C4-2B (cell line): ENCODE measurements at regions not wholly inside any gene's neighbourhood (a gene's known extent, or its start where the extent isn't known, plus 50 kb on each side); places are given as distances from the start of the nearest gene placed in this dataset.

Experiments
- H3K27ac ChIP-seq: fragments of 450-650 bp; 2 replicates; pipeline ENCODE4 v1.5.1; 2017
- CTCF ChIP-seq: fragments of 450-650 bp; conservative IDR thresholded peaks from 2 replicates; pipeline ENCODE4 v1.5.1; 2017; ENCODE audit warnings: mild to moderate bottlenecking
- ZFX ChIP-seq: fragments of 450-650 bp; IDR thresholded peaks from 2 replicates; pipeline ENCODE4 v1.6.1; 2017

- TF ChIP-seq ZFX (no peak), CTCF (no peak)
- no peak overlapping the region for H3K27ac ChIP-seq
Measured at GRCh38 chr1:208432346-208432745, 188.2 kb upstream of the PLXNA2 start.

GRCh38 chr1:208433086-208433485, 188.9 kb upstream of the PLXNA2 start:
- TF ChIP-seq CTCF, result no peak
- TF ChIP-seq ZFX, result no peak

GRCh38 chr1:208433971-208434370, 189.8 kb upstream of the PLXNA2 start:
- no peak for TF ChIP-seq ZFX
- H3K27ac ChIP-seq, result no peak overlapping the region

More at GRCh38 chr1:208433086-208433485, 188.9 kb upstream of the PLXNA2 start:
- H3K27ac ChIP-seq, result no peak overlapping the region

- no peak for TF ChIP-seq ZFX
- TF ChIP-seq CTCF, result no peak
- no peak overlapping the region for H3K27ac ChIP-seq
Measured at GRCh38 chr1:208437401-208437800, 193.2 kb upstream of the PLXNA2 start.

- TF ChIP-seq CTCF, result no peak
- no peak overlapping the region for H3K27ac ChIP-seq
Measured at GRCh38 chr1:208438112-208438699, 194.0 kb upstream of the PLXNA2 start.

GRCh38 chr1:208445758-208446203, 201.6 kb upstream of the PLXNA2 start:
- TF ChIP-seq CTCF (no peak), ZFX (no peak)
- peak overlapping the region; percentile 19; the same call in 1 of the 2 replicates for H3K27ac ChIP-seq

- peak overlapping the region; percentile 19; the same call in 1 of the 2 replicates for H3K27ac ChIP-seq
- TF ChIP-seq CTCF (no peak), ZFX (no peak)
Measured at GRCh38 chr1:208446271-208446691, 202.1 kb upstream of the PLXNA2 start.

GRCh38 chr1:208448425-208448824, 204.2 kb upstream of the PLXNA2 start:
- TF ChIP-seq CTCF (no peak), ZFX (no peak)
- no peak overlapping the region for H3K27ac ChIP-seq
